Naive thymus-derived CD4-positive, alpha-beta T cell (primary cell): ENCODE measurements at regions not wholly inside any gene's neighbourhood (a gene's known extent, or its start where the extent isn't known, plus 50 kb on each side); places are given as distances from the start of the nearest gene placed in this dataset.

Experiments used
- ATAC-seq: fragments of 150-1000 bp; cut with Tn5 transposase; 2 replicates; pipeline ENCODE4 v1.10.0; 2021; ENCODE audit warnings: mild to moderate bottlenecking, moderate library complexity
- CTCF ChIA-PET: fragments of 350-600 bp; sonication (Branson Sonifier 250); formaldehyde crosslinking; loops from one replicate; lab custom pipeline; 2021; ENCODE audit warnings: antibody characterized with exemption; lab: Charles Lee
- POLR2A ChIA-PET: fragments of 350-600 bp; sonication (Branson Sonifier 250); formaldehyde crosslinking; loops from one replicate; lab custom pipeline; 2021; ENCODE audit warnings: antibody characterized with exemption, inconsistent platforms; lab: Charles Lee
- DNase-seq, 9 donors: peaks; one replicate each; pipeline versions ENCODE4 v3.0.0 to v3.0.0-alpha.2; 2020 to 2022; ENCODE audit warnings: mixed read lengths in 1 of 9
- H3K27ac ChIP-seq: one replicate; pipeline ENCODE4 v1.7.0; 2013; ENCODE audit warnings: mild to moderate bottlenecking, low read depth, low read length, moderate library complexity
- H3K27me3 ChIP-seq, 2 donors: one replicate each; pipeline ENCODE4 v1.7.0; 2013; ENCODE audit warnings: low read length in 2 of 2, mild to moderate bottlenecking in 2 of 2, moderate library complexity in 2 of 2; ENCODE audit not compliant: control insufficient read depth in 2 of 2, insufficient read depth in 2 of 2
- H3K36me3 ChIP-seq, 3 experiments: 1 replicate in 2 of 3; 2 replicates in 1 of 3; pipeline ENCODE4 v1.7.0; 2013; ENCODE audit warnings: low read length in 3 of 3, mild to moderate bottlenecking in 3 of 3, moderate library complexity in 1 of 3; ENCODE audit not compliant: insufficient read depth in 3 of 3, control insufficient read depth in 2 of 3
- H3K4me1 ChIP-seq, 2 donors: one replicate each; pipeline ENCODE4 v1.7.0; 2013; ENCODE audit warnings: low read length in 2 of 2, mild to moderate bottlenecking in 2 of 2, moderate library complexity in 1 of 2; ENCODE audit not compliant: control insufficient read depth in 2 of 2, insufficient read depth in 2 of 2
- H3K4me3 ChIP-seq: 2 replicates; pipeline ENCODE4 v1.7.0; 2013; ENCODE audit warnings: mild to moderate bottlenecking, low read length
- H3K9me3 ChIP-seq, 3 experiments: 1 replicate in 2 of 3; 2 replicates in 1 of 3; pipeline ENCODE4 v1.7.0; 2013; ENCODE audit warnings: low read length in 3 of 3; ENCODE audit not compliant: control insufficient read depth in 2 of 3
- H3K27ac Mint-ChIP-seq, 9 donors: one replicate each; pipeline ENCODE4 v1.8.0; 2020 to 2022; ENCODE audit warnings: mixed read lengths in 9 of 9, mild to moderate bottlenecking in 8 of 9, moderate library complexity in 5 of 9, inconsistent platforms in 2 of 9
- H3K27me3 Mint-ChIP-seq, 5 donors: one replicate each; pipeline ENCODE4 v1.8.0; 2021 to 2022; ENCODE audit warnings: mixed read lengths in 5 of 5, mild to moderate bottlenecking in 1 of 5
- H3K36me3 Mint-ChIP-seq, 5 donors: one replicate each; pipeline ENCODE4 v1.8.0; 2020 to 2022; ENCODE audit warnings: mixed read lengths in 5 of 5, mild to moderate bottlenecking in 3 of 5, inconsistent platforms in 1 of 5
- H3K4me1 Mint-ChIP-seq, 7 donors: one replicate each; pipeline ENCODE4 v1.8.0; 2020 to 2022; ENCODE audit warnings: mixed read lengths in 7 of 7, mild to moderate bottlenecking in 3 of 7, inconsistent platforms in 1 of 7
- H3K4me3 Mint-ChIP-seq, 10 donors: one replicate each; pipeline ENCODE4 v1.8.0; 2020 to 2022; ENCODE audit warnings: mild to moderate bottlenecking in 10 of 10, mixed read lengths in 10 of 10, moderate library complexity in 6 of 10, inconsistent platforms in 2 of 10
- H3K9me3 Mint-ChIP-seq, 11 donors: one replicate each; pipeline ENCODE4 v1.8.0; 2020 to 2022; ENCODE audit warnings: mixed read lengths in 11 of 11, mild to moderate bottlenecking in 4 of 11, inconsistent platforms in 1 of 11, moderate library complexity in 1 of 11
- intact Hi-C, 2 donors: fragments of 100-400 bp; cut with micrococcal nuclease; formaldehyde crosslinking; loops; one replicate each; pipeline ENCODE4 v1.15.1; 2023

DNA sequence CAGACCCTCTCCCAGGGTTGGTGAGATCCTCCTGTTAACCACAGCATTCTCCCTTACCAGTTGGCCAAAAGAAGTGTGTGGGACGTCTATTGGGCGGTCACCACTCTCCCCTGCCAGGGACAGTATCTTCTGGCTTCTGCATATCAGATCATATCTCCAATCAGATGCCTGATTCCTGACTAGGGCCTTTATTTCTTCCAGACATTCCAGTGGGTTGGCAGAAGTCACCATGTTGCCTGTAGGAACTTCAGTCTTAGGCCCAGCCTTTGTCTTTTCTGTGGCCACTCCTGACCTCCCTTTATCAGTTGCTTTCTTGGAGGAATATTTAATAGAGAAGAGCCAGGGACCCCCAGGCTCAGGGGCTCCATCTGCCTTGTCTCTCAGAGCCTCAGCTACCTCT, 130.4 kb upstream of the F3 start:
- H3K9me3 Mint-ChIP-seq, result peaks cover 0 to 4% (median 0%) of the 10 kb centered on the region in 11 donors
- peaks cover 0 to 16% (median 11%) of the 10 kb centered on the region in 5 donors for H3K27me3 Mint-ChIP-seq
- Histone ChIP-seq H3K4me3 (no peak overlapping the region), H3K9me3 (no peaks in the 10 kb centered on the region), H3K27me3 (no peaks in the 10 kb centered on the region), H3K4me1 (no peaks in the 10 kb centered on the region), H3K36me3 (no peaks in the 10 kb centered on the region), H3K27ac (no peak overlapping the region)
- ATAC-seq (no peak), DNase-seq (no peak)
- H3K4me3 Mint-ChIP-seq, result no peak overlapping the region
- POLR2A ChIA-PET, result no interaction called here
- no peak overlapping the region for H3K27ac Mint-ChIP-seq
- peaks cover 0 to 3% (median 0%) of the 10 kb centered on the region in 7 donors for H3K4me1 Mint-ChIP-seq
- no peaks in the 10 kb centered on the region for H3K36me3 Mint-ChIP-seq
- CTCF ChIA-PET, result no interaction called here
- intact Hi-C loops, result no loop called here

DNA sequence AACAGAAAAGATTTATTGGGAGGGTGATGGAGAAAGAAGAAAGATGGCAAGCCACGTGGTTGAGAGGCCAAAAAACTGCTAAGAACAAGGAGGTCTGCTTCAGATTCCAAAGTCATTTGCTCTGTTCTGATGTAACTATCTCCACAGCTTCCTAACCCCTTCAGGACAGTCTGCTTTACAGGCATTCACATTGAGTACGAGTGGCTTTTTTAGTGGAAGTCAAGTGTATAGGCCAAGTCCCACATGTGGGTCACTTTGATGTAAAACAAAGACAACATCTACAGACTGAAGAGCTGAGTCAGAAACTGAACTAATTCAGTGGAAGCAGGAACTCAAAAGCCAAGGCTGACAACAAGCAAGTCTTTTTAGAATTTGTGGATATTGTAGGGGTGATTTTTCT, 128.7 kb upstream of the F3 start:
- CTCF ChIA-PET, result no interaction called here
- H3K4me3 Mint-ChIP-seq, result no peak overlapping the region
- peaks cover 0 to 3% (median 0%) of the 10 kb centered on the region in 7 donors for H3K4me1 Mint-ChIP-seq
- POLR2A ChIA-PET, result interaction anchor here (0.6 kb wide), 1 partner anchor 112 kb away, joined by 3 read pairs; no protein-coding TSS in a partner anchor
- H3K36me3 ChIP-seq, result no peaks in the 10 kb centered on the region
- no peaks in the 10 kb centered on the region for H3K36me3 Mint-ChIP-seq
- no peaks in the 10 kb centered on the region for H3K4me1 ChIP-seq
- H3K27me3 Mint-ChIP-seq, result peaks cover under 1 to 18% (median 10%) of the 10 kb centered on the region in 5 donors
- DNase-seq, result no peak
- no peaks in the 10 kb centered on the region for H3K27me3 ChIP-seq
- no peak overlapping the region for H3K27ac Mint-ChIP-seq
- no peak overlapping the region for H3K27ac ChIP-seq
- intact Hi-C loops, result no loop called here
- no peaks in the 10 kb centered on the region for H3K9me3 ChIP-seq
- no peak overlapping the region for H3K4me3 ChIP-seq
- H3K9me3 Mint-ChIP-seq, result peaks cover 0 to 4% (median 0%) of the 10 kb centered on the region in 11 donors
- no peak for ATAC-seq

DNA sequence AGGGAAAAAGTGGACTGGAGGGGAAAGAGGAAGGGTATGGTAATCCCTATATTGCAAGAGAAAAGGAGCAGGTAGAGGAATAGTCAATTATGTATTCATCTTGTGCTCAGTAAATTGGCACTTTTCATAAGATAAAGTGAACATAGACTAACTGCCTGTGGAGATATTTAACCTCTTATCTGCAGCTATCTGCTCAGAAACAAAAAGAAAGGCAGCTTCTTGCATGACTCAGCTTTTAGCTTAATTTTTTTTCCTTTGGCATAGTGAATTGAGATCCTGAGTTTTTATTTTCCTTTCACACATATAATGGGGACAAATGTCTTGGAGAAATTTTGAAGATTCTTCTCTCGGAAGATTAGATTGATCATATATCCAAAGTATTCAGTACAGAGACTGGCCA, 127.6 kb upstream of the F3 start:
- Histone ChIP-seq H3K4me3 (no peak overlapping the region), H3K9me3 (no peaks in the 10 kb centered on the region), H3K27ac (no peak overlapping the region), H3K4me1 (no peaks in the 10 kb centered on the region), H3K27me3 (no peaks in the 10 kb centered on the region), H3K36me3 (no peaks in the 10 kb centered on the region)
- POLR2A ChIA-PET, result no interaction called here
- intact Hi-C loops, result no loop called here
- Mint-ChIP-seq H3K27me3 (peaks cover 4 to 24% (median 10%) of the 10 kb centered on the region in 5 donors), H3K9me3 (peaks cover 0 to 4% (median 0%) of the 10 kb centered on the region in 11 donors), H3K36me3 (no peaks in the 10 kb centered on the region), H3K4me3 (no peak overlapping the region), H3K27ac (no peak overlapping the region), H3K4me1 (no peaks in the 10 kb centered on the region)
- ATAC-seq, result no peak
- DNase-seq, result no peak
- CTCF ChIA-PET, result no interaction called here

DNA sequence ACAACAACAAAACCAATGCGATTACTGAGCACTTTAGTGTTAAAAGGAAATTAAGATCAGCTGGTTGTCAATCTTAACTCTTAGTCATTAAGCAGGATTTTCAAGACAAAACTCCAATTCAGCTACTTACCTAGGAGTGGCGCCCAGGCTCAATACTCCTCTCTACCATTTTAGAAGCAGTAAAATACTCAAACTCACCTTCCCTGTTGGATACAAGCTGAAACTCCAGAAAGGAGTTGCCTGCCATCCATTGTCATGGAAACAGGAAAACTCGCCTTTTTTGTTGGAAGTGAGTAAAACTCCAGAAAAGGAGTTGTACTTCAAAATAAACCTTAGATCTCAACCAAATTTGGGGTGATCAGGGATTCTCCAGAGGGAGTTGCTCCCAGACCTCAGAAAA, 127.0 kb upstream of the F3 start:
- Histone ChIP-seq H3K36me3 (no peaks in the 10 kb centered on the region), H3K27ac (no peak overlapping the region), H3K9me3 (no peaks in the 10 kb centered on the region), H3K27me3 (no peaks in the 10 kb centered on the region), H3K4me1 (no peaks in the 10 kb centered on the region), H3K4me3 (no peak overlapping the region)
- peaks cover 0 to 4% (median 0%) of the 10 kb centered on the region in 11 donors for H3K9me3 Mint-ChIP-seq
- ChIA-PET POLR2A (no interaction called here), CTCF (no interaction called here)
- no peaks in the 10 kb centered on the region for H3K4me1 Mint-ChIP-seq
- no peak for ATAC-seq
- H3K36me3 Mint-ChIP-seq, result no peaks in the 10 kb centered on the region
- H3K4me3 Mint-ChIP-seq, result no peak overlapping the region
- H3K27me3 Mint-ChIP-seq, result peaks cover 4 to 24% (median 10%) of the 10 kb centered on the region in 5 donors
- DNase-seq, result no peak
- no peak overlapping the region for H3K27ac Mint-ChIP-seq
- intact Hi-C loops, result no loop called here

DNA sequence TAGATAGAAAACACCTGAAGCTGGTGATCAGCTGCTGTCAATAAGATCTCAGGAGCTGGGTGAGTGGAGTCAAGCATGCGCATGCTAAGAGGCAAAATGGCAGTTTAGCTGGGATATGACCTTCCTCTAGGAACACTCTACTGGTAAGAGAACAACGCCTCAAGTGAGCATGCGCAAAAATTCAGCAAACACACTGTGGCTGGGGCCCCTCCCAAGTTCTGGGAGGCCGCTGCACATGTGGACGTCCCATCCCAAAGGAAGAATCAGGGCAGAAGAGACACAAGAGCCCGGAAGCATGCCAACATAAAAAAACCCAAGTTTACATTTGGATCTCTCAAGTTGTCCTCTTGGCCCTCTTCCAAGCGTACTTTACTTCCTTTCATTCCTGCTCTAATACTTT, 126.3 kb upstream of the F3 start:
- H3K27ac Mint-ChIP-seq, result no peak overlapping the region
- H3K27ac ChIP-seq, result no peak overlapping the region
- no peaks in the 10 kb centered on the region for H3K4me1 Mint-ChIP-seq
- H3K9me3 ChIP-seq, result no peaks in the 10 kb centered on the region
- no peaks in the 10 kb centered on the region for H3K36me3 Mint-ChIP-seq
- H3K36me3 ChIP-seq, result no peaks in the 10 kb centered on the region
- H3K4me1 ChIP-seq, result no peaks in the 10 kb centered on the region
- intact Hi-C loops, result no loop called here
- DNase-seq (no peak), ATAC-seq (no peak)
- POLR2A ChIA-PET, result no interaction called here
- peaks cover 0 to 4% (median 0%) of the 10 kb centered on the region in 11 donors for H3K9me3 Mint-ChIP-seq
- CTCF ChIA-PET, result no interaction called here
- no peak overlapping the region for H3K4me3 ChIP-seq
- no peaks in the 10 kb centered on the region for H3K27me3 ChIP-seq
- H3K27me3 Mint-ChIP-seq, result peaks cover 4 to 24% (median 10%) of the 10 kb centered on the region in 5 donors
- H3K4me3 Mint-ChIP-seq, result no peak overlapping the region

DNA sequence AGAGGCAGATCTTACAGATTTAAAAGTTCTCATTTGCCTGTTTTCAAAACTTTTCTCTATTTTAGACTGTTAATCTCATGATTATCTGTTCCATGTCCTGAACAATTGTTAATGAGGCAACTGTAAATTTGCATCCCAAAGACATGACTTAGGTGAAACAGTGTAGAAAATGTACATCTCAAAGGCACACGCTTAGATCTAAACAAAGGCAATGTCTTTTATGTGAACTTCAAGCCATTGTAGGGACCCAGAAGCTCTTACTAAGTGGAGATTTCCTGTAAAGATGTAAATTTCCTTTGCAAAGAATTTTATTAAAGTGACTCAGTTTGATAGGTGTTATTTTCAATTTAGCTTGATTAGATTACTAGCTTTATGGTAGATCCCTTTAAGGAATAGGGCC, 125.2 kb upstream of the F3 start:
- Histone ChIP-seq H3K4me1 (no peaks in the 10 kb centered on the region), H3K9me3 (no peaks in the 10 kb centered on the region), H3K27ac (no peak overlapping the region), H3K36me3 (no peaks in the 10 kb centered on the region), H3K4me3 (no peak overlapping the region), H3K27me3 (no peaks in the 10 kb centered on the region)
- CTCF ChIA-PET, result no interaction called here
- Mint-ChIP-seq H3K27me3 (peaks cover 2 to 27% (median 7%) of the 10 kb centered on the region in 5 donors), H3K36me3 (no peaks in the 10 kb centered on the region), H3K27ac (no peak overlapping the region), H3K4me1 (no peaks in the 10 kb centered on the region), H3K9me3 (peaks cover 0 to 4% (median 0%) of the 10 kb centered on the region in 11 donors), H3K4me3 (no peak overlapping the region)
- no peak for ATAC-seq
- intact Hi-C loops, result no loop called here
- POLR2A ChIA-PET, result no interaction called here
- no peak for DNase-seq

DNA sequence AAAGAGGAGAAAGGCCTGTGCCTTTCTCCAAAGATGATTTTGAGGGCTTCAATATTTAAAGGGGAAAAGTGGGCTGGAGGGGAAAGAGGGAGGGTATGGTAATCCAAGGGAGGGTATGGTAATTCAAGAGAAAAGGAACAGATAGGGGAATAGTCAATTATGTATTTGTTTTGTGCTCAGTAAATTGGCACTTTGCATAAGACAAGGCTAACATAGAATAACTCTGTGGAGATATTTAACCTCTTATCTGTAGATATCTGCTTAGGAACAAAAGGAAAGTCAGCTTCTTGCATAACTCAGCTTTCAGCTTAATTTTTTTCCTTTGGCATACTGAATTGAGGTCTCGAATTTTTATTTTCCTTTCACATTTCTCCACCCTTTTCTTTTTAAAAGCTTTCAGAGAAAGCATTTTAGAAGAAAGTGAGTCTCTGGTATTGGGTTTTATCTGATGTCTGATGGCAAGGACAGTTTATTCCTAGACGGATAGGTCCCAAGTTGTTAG, 119.9 kb upstream of the F3 start:
- POLR2A ChIA-PET, result no interaction called here
- H3K36me3 Mint-ChIP-seq, result no peaks in the 10 kb centered on the region
- Histone ChIP-seq H3K27ac (no peak overlapping the region), H3K9me3 (no peaks in the 10 kb centered on the region), H3K4me1 (no peaks in the 10 kb centered on the region), H3K27me3 (no peaks in the 10 kb centered on the region), H3K4me3 (no peak overlapping the region), H3K36me3 (no peaks in the 10 kb centered on the region)
- CTCF ChIA-PET, result no interaction called here
- intact Hi-C loops, result no loop called here
- H3K4me1 Mint-ChIP-seq, result no peaks in the 10 kb centered on the region
- ATAC-seq (no peak), DNase-seq (no peak)
- H3K27me3 Mint-ChIP-seq, result peaks cover 5 to 23% (median 10%) of the 10 kb centered on the region in 5 donors
- no peak overlapping the region for H3K27ac Mint-ChIP-seq
- no peak overlapping the region for H3K4me3 Mint-ChIP-seq
- H3K9me3 Mint-ChIP-seq, result no peaks in the 10 kb centered on the region
